ENCODE measurements at regions not wholly inside any gene's neighbourhood (a gene's known extent, or its start where the extent isn't known, plus 50 kb on each side); places are given as distances from the start of the nearest gene placed in this dataset.

DNA sequence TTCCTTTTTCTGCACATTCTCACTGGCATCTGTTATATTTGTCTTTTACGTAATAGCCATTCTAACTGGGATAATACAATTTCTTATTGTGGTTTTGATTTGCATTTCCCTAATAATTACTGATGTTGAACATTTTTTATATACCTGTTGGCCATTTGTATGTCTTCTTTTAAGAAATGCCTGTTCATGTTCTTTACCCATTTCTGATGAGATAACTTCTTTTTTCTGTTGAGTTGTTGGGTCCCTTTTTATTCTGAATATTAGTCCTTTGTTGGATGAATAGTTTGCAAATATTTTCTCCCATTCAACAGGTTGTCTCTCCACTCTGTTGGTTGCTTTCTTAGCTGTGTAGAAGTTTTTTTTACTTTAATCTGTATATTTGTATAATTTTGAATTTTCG, 147.7 kb upstream of the TRPC4 start:
- Histone ChIP-seq H3K4me2 (ENCODE audit: low read depth, low read length, poor library complexity, severe bottlenecking) (no peak overlapping the region), H3K9me3 (ENCODE audit: low read length) (peaks cover 24% of the 10 kb centered on the region), H3K4me1 (ENCODE audit: low read length) (no peaks in the 10 kb centered on the region), H3K9me2 (replicated peaks; ENCODE audit: insufficient read depth, low read length) (no peaks in the 10 kb centered on the region), H3K36me3 (ENCODE audit: insufficient read depth, low read length) (no peaks in the 10 kb centered on the region), H3K27ac (ENCODE audit: low read length) (no peak overlapping the region), H3K9ac (ENCODE audit: low read length) (no peak overlapping the region), H3K4me3 (ENCODE audit: low read length) (no peak overlapping the region), H3K79me2 (ENCODE audit: low read length) (no peaks in the 10 kb centered on the region), H2AFZ (ENCODE audit: low read length) (no peak overlapping the region), H4K20me1 (ENCODE audit: insufficient read depth, low read depth, low read length) (no peaks in the 10 kb centered on the region), H3K27me3 (ENCODE audit: low read length) (no peaks in the 10 kb centered on the region)
- DNase-seq: no peak

GRCh38 chr13:38013676-38014075, 144.1 kb upstream of the TRPC4 start:
- H2AFZ ChIP-seq (ENCODE audit: low read length): no peak overlapping the region
- no peaks in the 10 kb centered on the region for H3K9me2 ChIP-seq (replicated peaks; ENCODE audit: insufficient read depth, low read length)
- H3K36me3 ChIP-seq (ENCODE audit: insufficient read depth, low read length): no peaks in the 10 kb centered on the region
- peaks cover 22% of the 10 kb centered on the region for H3K9me3 ChIP-seq (ENCODE audit: low read length)
- no peak overlapping the region for H3K9ac ChIP-seq (ENCODE audit: low read length)
- H3K4me2 ChIP-seq (ENCODE audit: low read depth, low read length, poor library complexity, severe bottlenecking): no peak overlapping the region
- H3K79me2 ChIP-seq (ENCODE audit: low read length): no peaks in the 10 kb centered on the region
- no peak overlapping the region for H3K4me3 ChIP-seq (ENCODE audit: low read length)
- no peaks in the 10 kb centered on the region for H3K27me3 ChIP-seq (ENCODE audit: low read length)
- no peaks in the 10 kb centered on the region for H4K20me1 ChIP-seq (ENCODE audit: insufficient read depth, low read depth, low read length)
- no peak overlapping the region for H3K27ac ChIP-seq (ENCODE audit: low read length)
- no peaks in the 10 kb centered on the region for H3K4me1 ChIP-seq (ENCODE audit: low read length)
- no peak for DNase-seq

- Histone ChIP-seq H3K36me3 (ENCODE audit: insufficient read depth, low read length) (no peaks in the 10 kb centered on the region), H3K9ac (ENCODE audit: low read length) (no peak overlapping the region), H3K27ac (ENCODE audit: low read length) (no peak overlapping the region), H3K4me1 (ENCODE audit: low read length) (no peaks in the 10 kb centered on the region), H3K4me3 (ENCODE audit: low read length) (no peak overlapping the region), H3K9me2 (replicated peaks; ENCODE audit: insufficient read depth, low read length) (no peaks in the 10 kb centered on the region), H3K9me3 (ENCODE audit: low read length) (peaks cover 14% of the 10 kb centered on the region), H4K20me1 (ENCODE audit: insufficient read depth, low read depth, low read length) (no peaks in the 10 kb centered on the region), H3K4me2 (ENCODE audit: low read depth, low read length, poor library complexity, severe bottlenecking) (no peak overlapping the region), H3K27me3 (ENCODE audit: low read length) (no peaks in the 10 kb centered on the region), H2AFZ (ENCODE audit: low read length) (no peak overlapping the region), H3K79me2 (ENCODE audit: low read length) (no peaks in the 10 kb centered on the region)
- no peak for DNase-seq
These were observed 142.5 kb upstream of the TRPC4 start for GRCh38 chr13:38012096-38012495.

DNA sequence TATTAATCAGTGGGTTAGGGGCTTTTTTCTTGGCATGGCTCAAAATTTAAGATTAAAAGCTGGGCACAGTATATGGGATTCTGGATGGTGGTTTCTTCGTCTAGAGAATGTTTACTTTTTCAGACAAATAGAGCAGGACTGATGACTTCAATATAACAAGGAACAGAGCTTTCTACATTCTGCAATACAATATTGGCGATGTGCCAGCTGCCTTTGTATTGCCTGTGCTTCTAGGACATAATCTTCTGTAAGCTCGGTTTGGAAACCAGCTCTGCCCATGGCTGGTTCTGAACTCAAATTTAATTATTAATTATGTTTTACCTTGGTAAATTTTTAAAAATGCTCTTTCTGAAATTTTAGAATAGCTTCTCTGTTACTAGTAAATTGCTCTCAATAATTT, 139.1 kb upstream of the TRPC4 start:
- no peak for DNase-seq
- Histone ChIP-seq H3K9me3 (ENCODE audit: low read length) (peaks cover 7% of the 10 kb centered on the region; the same call in 1 of the 2 replicates), H3K9ac (ENCODE audit: low read length) (no peak overlapping the region), H4K20me1 (ENCODE audit: insufficient read depth, low read depth, low read length) (no peaks in the 10 kb centered on the region), H3K36me3 (ENCODE audit: insufficient read depth, low read length) (no peaks in the 10 kb centered on the region), H3K4me3 (ENCODE audit: low read length) (no peak overlapping the region), H3K9me2 (replicated peaks; ENCODE audit: insufficient read depth, low read length) (no peaks in the 10 kb centered on the region), H3K4me1 (ENCODE audit: low read length) (no peaks in the 10 kb centered on the region), H2AFZ (ENCODE audit: low read length) (no peak overlapping the region), H3K27ac (ENCODE audit: low read length) (no peak overlapping the region), H3K79me2 (ENCODE audit: low read length) (no peaks in the 10 kb centered on the region), H3K27me3 (ENCODE audit: low read length) (no peaks in the 10 kb centered on the region), H3K4me2 (ENCODE audit: low read depth, low read length, poor library complexity, severe bottlenecking) (no peak overlapping the region)

DNA sequence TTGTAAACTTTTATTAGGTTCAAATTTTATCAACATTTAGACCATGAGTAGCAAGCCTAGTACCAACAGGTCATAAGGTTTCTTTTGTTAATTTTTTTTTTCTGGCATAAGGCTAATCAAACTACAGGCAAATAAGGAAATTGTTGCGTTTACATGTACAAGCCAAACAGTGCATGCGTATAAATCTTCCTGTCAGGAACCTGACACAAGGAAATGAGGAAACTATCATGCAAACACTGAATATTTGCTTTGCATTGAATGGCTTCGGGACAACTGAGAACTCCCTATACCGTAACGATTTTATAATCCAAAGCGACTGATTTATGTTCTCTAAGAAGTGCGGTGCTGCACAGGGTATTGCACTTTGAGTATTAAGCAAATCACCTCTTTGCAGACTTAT, 133.0 kb upstream of the TRPC4 start:
- H3K27me3 ChIP-seq (ENCODE audit: low read length): no peaks in the 10 kb centered on the region
- H3K4me3 ChIP-seq (ENCODE audit: low read length): no peak overlapping the region
- H3K9me3 ChIP-seq (ENCODE audit: low read length): peaks cover 5% of the 10 kb centered on the region
- no peaks in the 10 kb centered on the region for H3K4me1 ChIP-seq (ENCODE audit: low read length)
- H3K36me3 ChIP-seq (ENCODE audit: insufficient read depth, low read length): no peaks in the 10 kb centered on the region
- no peaks in the 10 kb centered on the region for H4K20me1 ChIP-seq (ENCODE audit: insufficient read depth, low read depth, low read length)
- H3K9me2 ChIP-seq (replicated peaks; ENCODE audit: insufficient read depth, low read length): no peaks in the 10 kb centered on the region
- H3K9ac ChIP-seq (ENCODE audit: low read length): no peak overlapping the region
- H3K27ac ChIP-seq (ENCODE audit: low read length): no peak overlapping the region
- H2AFZ ChIP-seq (ENCODE audit: low read length): no peak overlapping the region
- H3K79me2 ChIP-seq (ENCODE audit: low read length): no peaks in the 10 kb centered on the region
- DNase-seq: no peak
- H3K4me2 ChIP-seq (ENCODE audit: low read depth, low read length, poor library complexity, severe bottlenecking): no peak overlapping the region

- no peak overlapping the region for H3K4me3 ChIP-seq (ENCODE audit: low read length)
- no peak overlapping the region for H3K4me2 ChIP-seq (ENCODE audit: low read depth, low read length, poor library complexity, severe bottlenecking)
- no peaks in the 10 kb centered on the region for H4K20me1 ChIP-seq (ENCODE audit: insufficient read depth, low read depth, low read length)
- DNase-seq: no peak
- no peaks in the 10 kb centered on the region for H3K79me2 ChIP-seq (ENCODE audit: low read length)
- H2AFZ ChIP-seq (ENCODE audit: low read length): no peak overlapping the region
- H3K27ac ChIP-seq (ENCODE audit: low read length): no peak overlapping the region
- no peaks in the 10 kb centered on the region for H3K36me3 ChIP-seq (ENCODE audit: insufficient read depth, low read length)
- no peaks in the 10 kb centered on the region for H3K4me1 ChIP-seq (ENCODE audit: low read length)
- no peak overlapping the region for H3K9ac ChIP-seq (ENCODE audit: low read length)
- no peaks in the 10 kb centered on the region for H3K27me3 ChIP-seq (ENCODE audit: low read length)
- H3K9me2 ChIP-seq (replicated peaks; ENCODE audit: insufficient read depth, low read length): no peaks in the 10 kb centered on the region
- H3K9me3 ChIP-seq (ENCODE audit: low read length): peaks cover 7% of the 10 kb centered on the region
These were observed 128.1 kb upstream of the TRPC4 start for GRCh38 chr13:37997641-37998040.

DNA sequence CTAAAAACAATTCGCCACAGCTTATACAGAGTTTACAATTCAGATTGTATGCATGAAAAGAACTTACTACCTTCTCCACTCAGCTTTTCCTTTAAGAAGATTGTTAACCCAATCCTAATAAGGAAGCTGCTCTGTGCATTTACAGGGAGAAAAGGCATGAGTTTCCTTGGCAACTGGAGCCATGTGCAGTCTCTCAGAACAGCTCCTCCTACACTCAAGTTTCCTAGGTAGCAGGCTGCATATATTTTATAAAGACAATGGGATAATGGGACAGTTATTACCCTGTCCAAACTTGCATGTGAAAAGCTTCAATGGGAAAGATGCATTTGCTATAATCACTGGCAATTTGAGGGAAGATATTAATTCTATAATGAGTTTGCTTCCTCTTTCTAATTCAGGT, 125.5 kb upstream of the TRPC4 start:
- H3K9me2 ChIP-seq (replicated peaks; ENCODE audit: insufficient read depth, low read length): no peaks in the 10 kb centered on the region
- no peak overlapping the region for H3K9ac ChIP-seq (ENCODE audit: low read length)
- no peak overlapping the region for H2AFZ ChIP-seq (ENCODE audit: low read length)
- no peaks in the 10 kb centered on the region for H3K27me3 ChIP-seq (ENCODE audit: low read length)
- no peak overlapping the region for H3K4me3 ChIP-seq (ENCODE audit: low read length)
- H3K9me3 ChIP-seq (ENCODE audit: low read length): peaks cover 3% of the 10 kb centered on the region; the same call in 1 of the 2 replicates
- no peaks in the 10 kb centered on the region for H3K4me1 ChIP-seq (ENCODE audit: low read length)
- H3K27ac ChIP-seq (ENCODE audit: low read length): no peak overlapping the region
- no peaks in the 10 kb centered on the region for H4K20me1 ChIP-seq (ENCODE audit: insufficient read depth, low read depth, low read length)
- DNase-seq: no peak
- H3K79me2 ChIP-seq (ENCODE audit: low read length): no peaks in the 10 kb centered on the region
- H3K36me3 ChIP-seq (ENCODE audit: insufficient read depth, low read length): no peaks in the 10 kb centered on the region
- H3K4me2 ChIP-seq (ENCODE audit: low read depth, low read length, poor library complexity, severe bottlenecking): no peak overlapping the region

DNA sequence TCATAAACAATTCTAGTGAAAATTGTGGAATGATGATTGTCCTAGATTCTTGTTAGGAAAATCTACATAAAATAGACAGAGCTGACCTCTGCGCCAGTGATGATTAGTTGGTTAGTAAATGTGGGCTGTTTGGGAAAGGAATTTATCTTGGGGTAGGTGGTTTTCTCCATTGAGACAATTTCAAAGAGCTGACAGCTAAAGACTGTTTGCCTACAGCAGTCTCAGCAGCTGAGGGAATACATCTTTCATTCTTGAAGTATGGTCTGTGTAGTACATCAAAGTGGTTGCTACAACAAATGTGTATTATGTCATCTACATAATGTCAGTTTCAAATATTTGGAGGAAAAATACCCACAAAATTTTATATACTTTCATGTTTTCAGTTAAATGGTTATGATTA, 117.2 kb upstream of the TRPC4 start:
- H3K79me2 ChIP-seq (ENCODE audit: low read length): no peaks in the 10 kb centered on the region
- no peak overlapping the region for H3K4me3 ChIP-seq (ENCODE audit: low read length)
- no peaks in the 10 kb centered on the region for H4K20me1 ChIP-seq (ENCODE audit: insufficient read depth, low read depth, low read length)
- no peaks in the 10 kb centered on the region for H3K4me1 ChIP-seq (ENCODE audit: low read length)
- no peak overlapping the region for H2AFZ ChIP-seq (ENCODE audit: low read length)
- no peaks in the 10 kb centered on the region for H3K9me3 ChIP-seq (ENCODE audit: low read length)
- H3K36me3 ChIP-seq (ENCODE audit: insufficient read depth, low read length): no peaks in the 10 kb centered on the region
- H3K9me2 ChIP-seq (replicated peaks; ENCODE audit: insufficient read depth, low read length): no peaks in the 10 kb centered on the region
- DNase-seq: no peak
- H3K27ac ChIP-seq (ENCODE audit: low read length): no peak overlapping the region
- H3K4me2 ChIP-seq (ENCODE audit: low read depth, low read length, poor library complexity, severe bottlenecking): no peak overlapping the region
- no peak overlapping the region for H3K9ac ChIP-seq (ENCODE audit: low read length)
- no peaks in the 10 kb centered on the region for H3K27me3 ChIP-seq (ENCODE audit: low read length)

DNA sequence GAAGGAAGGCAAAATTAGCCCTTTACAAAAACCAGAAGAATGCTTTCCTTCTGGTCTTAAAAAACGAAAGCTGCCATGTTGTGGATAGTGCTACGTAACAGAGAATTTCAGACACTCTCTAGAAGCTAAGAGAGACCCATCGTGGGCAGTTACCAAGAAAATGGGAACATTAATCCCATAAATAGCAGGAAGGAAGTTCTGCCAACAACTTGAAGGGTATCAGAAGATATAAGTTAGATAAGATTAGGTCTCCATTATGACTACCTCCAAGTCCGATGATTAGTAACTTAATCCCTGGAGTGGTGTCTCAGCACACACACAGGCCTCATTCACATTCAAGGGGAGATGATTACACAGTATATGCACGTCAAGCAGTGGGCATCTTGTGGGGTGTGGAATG, 115.7 kb upstream of the TRPC4 start:
- Histone ChIP-seq H2AFZ (ENCODE audit: low read length) (no peak overlapping the region), H3K4me2 (ENCODE audit: low read depth, low read length, poor library complexity, severe bottlenecking) (no peak overlapping the region), H3K9me2 (replicated peaks; ENCODE audit: insufficient read depth, low read length) (no peaks in the 10 kb centered on the region), H3K4me1 (ENCODE audit: low read length) (no peaks in the 10 kb centered on the region), H3K9me3 (ENCODE audit: low read length) (no peaks in the 10 kb centered on the region), H3K4me3 (ENCODE audit: low read length) (no peak overlapping the region), H3K27ac (ENCODE audit: low read length) (no peak overlapping the region), H3K79me2 (ENCODE audit: low read length) (no peaks in the 10 kb centered on the region), H3K9ac (ENCODE audit: low read length) (no peak overlapping the region), H4K20me1 (ENCODE audit: insufficient read depth, low read depth, low read length) (no peaks in the 10 kb centered on the region), H3K36me3 (ENCODE audit: insufficient read depth, low read length) (no peaks in the 10 kb centered on the region), H3K27me3 (ENCODE audit: low read length) (no peaks in the 10 kb centered on the region)
- no peak for DNase-seq

Measured in Karpas-422 (cell line).